ENCODE measurements at regions not wholly inside any gene's neighbourhood (a gene's known extent, or its start where the extent isn't known, plus 50 kb on each side); places are given as distances from the start of the nearest gene placed in this dataset.

DNA sequence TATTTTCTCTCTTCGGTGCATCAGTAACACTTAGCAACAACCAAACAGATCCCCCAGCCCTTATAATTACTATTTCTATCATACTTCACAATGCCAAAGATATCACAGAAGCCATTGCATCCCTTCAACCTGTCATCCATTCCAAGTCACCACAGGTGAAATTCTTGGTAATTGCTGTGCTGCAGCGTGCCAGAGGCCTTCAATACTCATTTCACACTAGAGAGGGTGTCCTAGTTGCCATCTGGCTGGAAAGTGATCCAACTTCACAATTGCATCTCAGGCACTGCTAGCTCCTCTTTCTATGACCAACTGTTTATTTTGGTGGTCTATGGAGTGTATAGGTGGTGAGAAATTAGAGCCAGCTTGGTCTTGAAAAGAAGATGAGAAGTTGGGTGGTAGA is 131.2 kb downstream of the NUP35 start:
- H3K4me3 ChIP-seq, result no peak overlapping the region
- no peak overlapping the region for H3K27ac ChIP-seq
- DNase-seq (ENCODE audit: extremely low spot score in 2 of 2), result no peak
- no peaks in the 10 kb centered on the region for H3K36me3 ChIP-seq
- no peaks in the 10 kb centered on the region for H3K9me3 ChIP-seq
- TF ChIP-seq, protein P1, sequence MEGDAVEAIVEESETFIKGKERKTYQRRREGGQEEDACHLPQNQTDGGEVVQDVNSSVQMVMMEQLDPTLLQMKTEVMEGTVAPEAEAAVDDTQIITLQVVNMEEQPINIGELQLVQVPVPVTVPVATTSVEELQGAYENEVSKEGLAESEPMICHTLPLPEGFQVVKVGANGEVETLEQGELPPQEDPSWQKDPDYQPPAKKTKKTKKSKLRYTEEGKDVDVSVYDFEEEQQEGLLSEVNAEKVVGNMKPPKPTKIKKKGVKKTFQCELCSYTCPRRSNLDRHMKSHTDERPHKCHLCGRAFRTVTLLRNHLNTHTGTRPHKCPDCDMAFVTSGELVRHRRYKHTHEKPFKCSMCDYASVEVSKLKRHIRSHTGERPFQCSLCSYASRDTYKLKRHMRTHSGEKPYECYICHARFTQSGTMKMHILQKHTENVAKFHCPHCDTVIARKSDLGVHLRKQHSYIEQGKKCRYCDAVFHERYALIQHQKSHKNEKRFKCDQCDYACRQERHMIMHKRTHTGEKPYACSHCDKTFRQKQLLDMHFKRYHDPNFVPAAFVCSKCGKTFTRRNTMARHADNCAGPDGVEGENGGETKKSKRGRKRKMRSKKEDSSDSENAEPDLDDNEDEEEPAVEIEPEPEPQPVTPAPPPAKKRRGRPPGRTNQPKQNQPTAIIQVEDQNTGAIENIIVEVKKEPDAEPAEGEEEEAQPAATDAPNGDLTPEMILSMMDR (IDR thresholded peaks at IDR 0.05), result no peak
- TF ChIP-seq POLR2AphosphoS5 (IDR thresholded peaks at IDR 0.05; ENCODE audit: insufficient read depth in 1 of 2, low read depth in 1 of 2) (no peak), POLR2A (IDR thresholded peaks at IDR 0.05) (no peak)
- H3K4me1 ChIP-seq, result no peaks in the 10 kb centered on the region
- H3K27me3 ChIP-seq, result no peaks in the 10 kb centered on the region
- intact Hi-C loops (cut with DNase I), result no loop called here

DNA sequence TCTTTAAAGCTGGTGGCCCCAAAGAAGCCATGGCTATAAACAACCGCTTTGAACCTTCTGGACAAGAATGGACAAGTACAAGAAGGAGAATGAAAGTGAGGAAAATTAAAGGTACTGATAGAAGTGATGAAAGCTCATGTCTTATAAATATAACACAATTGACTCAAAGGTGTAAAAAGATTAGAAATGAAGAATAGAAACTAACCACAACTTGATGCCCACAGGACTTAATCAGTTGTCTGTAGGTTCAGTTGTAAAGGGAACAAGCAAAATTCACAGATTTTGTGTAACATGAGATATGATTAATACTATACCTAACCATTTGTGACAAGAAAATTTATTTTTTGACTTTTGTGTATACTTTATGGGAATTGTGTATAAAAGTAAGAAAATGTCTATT is 135.7 kb downstream of the NUP35 start:
- Histone ChIP-seq H3K4me1 (no peaks in the 10 kb centered on the region), H3K27me3 (no peaks in the 10 kb centered on the region), H3K36me3 (no peaks in the 10 kb centered on the region), H3K9me3 (no peaks in the 10 kb centered on the region), H3K4me3 (no peak overlapping the region), H3K27ac (no peak overlapping the region)
- TF ChIP-seq POLR2AphosphoS5 (IDR thresholded peaks at IDR 0.05; ENCODE audit: insufficient read depth in 1 of 2, low read depth in 1 of 2) (no peak), POLR2A (IDR thresholded peaks at IDR 0.05) (no peak)
- TF ChIP-seq, protein P1 (IDR thresholded peaks at IDR 0.05), result no peak
- no peak for DNase-seq (ENCODE audit: extremely low spot score in 2 of 2)
- intact Hi-C loops (cut with DNase I), result no loop called here

DNA sequence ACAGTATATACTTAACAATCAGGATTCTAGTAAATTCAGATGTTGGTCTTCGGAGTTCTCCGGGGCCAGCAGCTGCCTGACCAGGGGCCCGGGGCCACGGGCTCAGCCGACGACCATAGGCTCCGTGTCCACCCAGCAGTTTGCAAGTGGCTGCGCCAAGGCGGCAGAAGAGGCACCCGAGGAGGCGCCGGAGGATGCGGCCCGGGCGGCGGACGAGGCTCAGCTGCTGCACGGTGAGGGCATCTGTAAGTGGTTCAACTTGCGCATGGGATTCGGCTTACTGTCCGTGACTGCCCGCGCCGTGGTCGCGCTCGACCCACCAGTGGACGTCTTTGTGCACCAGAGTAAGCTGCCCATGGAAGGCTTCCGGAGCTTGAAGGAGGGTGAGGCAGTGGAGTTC is 136.3 kb downstream of the NUP35 start:
- Histone ChIP-seq H3K4me3 (no peak overlapping the region), H3K4me1 (no peaks in the 10 kb centered on the region), H3K9me3 (no peaks in the 10 kb centered on the region), H3K27ac (no peak overlapping the region), H3K27me3 (no peaks in the 10 kb centered on the region), H3K36me3 (no peaks in the 10 kb centered on the region)
- no peak for TF ChIP-seq POLR2AphosphoS5 (IDR thresholded peaks at IDR 0.05; ENCODE audit: insufficient read depth in 1 of 2, low read depth in 1 of 2)
- TF ChIP-seq, protein P1 (IDR thresholded peaks at IDR 0.05), result no peak
- no peak for TF ChIP-seq POLR2A (IDR thresholded peaks at IDR 0.05)
- intact Hi-C loops (cut with DNase I), result no loop called here
- DNase-seq (ENCODE audit: extremely low spot score in 2 of 2), result no peak

DNA sequence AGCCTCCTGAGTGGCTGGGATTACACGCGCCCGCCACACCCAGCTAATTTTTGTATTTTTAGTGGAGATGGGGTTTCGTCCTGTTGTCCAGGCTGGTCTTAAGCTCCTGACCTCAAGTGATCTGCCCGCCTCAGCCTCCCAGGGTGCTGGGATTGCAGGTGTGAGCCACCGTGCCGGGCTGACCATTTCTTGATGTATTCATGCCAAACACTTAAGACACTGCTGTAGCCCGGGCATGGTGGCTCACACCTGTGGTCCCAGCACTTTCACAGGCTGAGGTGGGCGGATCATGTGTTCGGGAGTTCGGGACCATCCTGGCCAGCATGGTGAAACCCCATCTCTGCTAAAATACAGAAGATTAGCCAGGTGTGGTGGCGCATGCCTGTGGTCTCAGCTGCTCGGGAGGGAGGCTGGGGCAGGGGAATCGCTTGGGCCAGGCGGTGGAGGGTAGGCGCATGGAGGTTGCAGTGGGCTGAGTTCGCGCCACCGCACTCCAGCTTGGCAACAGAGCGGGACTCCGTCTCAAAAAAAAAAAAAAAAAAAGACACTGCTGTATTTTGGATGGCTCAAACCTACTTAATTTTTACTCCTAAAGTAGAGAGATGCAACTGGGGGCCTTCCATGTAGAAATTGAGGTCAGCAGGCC is 140.8 kb downstream of the NUP35 start:
- TF ChIP-seq POLR2A (IDR thresholded peaks at IDR 0.05) (no peak), POLR2AphosphoS5 (IDR thresholded peaks at IDR 0.05; ENCODE audit: insufficient read depth in 1 of 2, low read depth in 1 of 2) (no peak)
- H3K36me3 ChIP-seq, result no peaks in the 10 kb centered on the region
- no peak overlapping the region for H3K4me3 ChIP-seq
- no peak for DNase-seq (ENCODE audit: extremely low spot score in 2 of 2)
- no peaks in the 10 kb centered on the region for H3K27me3 ChIP-seq
- no peaks in the 10 kb centered on the region for H3K4me1 ChIP-seq
- no peak overlapping the region for H3K27ac ChIP-seq
- intact Hi-C loops (cut with DNase I), result no loop called here
- no peaks in the 10 kb centered on the region for H3K9me3 ChIP-seq

DNA sequence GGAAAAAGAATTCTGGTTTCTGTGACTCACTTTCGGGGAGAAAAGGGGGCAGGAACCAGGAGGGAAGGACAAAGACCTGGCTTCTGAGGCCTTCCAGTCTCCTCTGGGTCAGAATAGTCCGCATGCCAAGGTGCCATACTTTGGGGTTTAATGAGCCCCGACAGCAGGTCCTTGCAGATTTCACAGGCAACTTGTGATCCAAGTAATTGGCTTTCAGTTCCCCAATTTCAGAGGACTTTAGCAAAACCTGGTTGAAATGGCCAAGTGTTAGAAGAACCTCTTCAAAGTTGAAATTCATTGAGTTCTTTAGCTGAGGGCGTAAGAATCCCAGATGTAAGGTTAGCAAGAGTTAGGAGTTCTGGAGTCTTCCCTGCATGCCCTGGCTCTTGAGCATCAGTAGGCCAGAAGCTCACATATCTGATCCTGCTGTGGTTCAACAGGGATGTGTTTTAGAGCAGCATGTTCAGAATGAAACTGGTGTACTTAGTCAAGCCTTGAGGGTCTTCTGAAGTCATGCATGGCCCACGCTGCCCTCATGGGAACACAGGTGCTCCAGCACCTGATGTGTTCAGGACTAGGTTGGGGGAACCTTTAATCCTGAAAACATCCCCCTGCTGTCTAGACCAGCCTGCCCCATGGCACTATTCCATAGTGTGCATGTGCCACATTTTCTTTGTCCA is 143.0 kb downstream of the NUP35 start:
- Histone ChIP-seq H3K27me3 (no peaks in the 10 kb centered on the region), H3K36me3 (no peaks in the 10 kb centered on the region), H3K4me1 (no peaks in the 10 kb centered on the region), H3K9me3 (no peaks in the 10 kb centered on the region), H3K4me3 (no peak overlapping the region), H3K27ac (no peak overlapping the region)
- intact Hi-C loops (cut with DNase I), result no loop called here
- DNase-seq (ENCODE audit: extremely low spot score in 2 of 2), result no peak
- TF ChIP-seq POLR2AphosphoS5 (IDR thresholded peaks at IDR 0.05; ENCODE audit: insufficient read depth in 1 of 2, low read depth in 1 of 2) (no peak), POLR2A (IDR thresholded peaks at IDR 0.05) (no peak)
- TF ChIP-seq, protein P1 (IDR thresholded peaks at IDR 0.05), result no peak

Measured in vagina (tissue), 2 donors.